ENCODE measurements at regions not wholly inside any gene's neighbourhood (a gene's known extent, or its start where the extent isn't known, plus 50 kb on each side); places are given as distances from the start of the nearest gene placed in this dataset.

DNA sequence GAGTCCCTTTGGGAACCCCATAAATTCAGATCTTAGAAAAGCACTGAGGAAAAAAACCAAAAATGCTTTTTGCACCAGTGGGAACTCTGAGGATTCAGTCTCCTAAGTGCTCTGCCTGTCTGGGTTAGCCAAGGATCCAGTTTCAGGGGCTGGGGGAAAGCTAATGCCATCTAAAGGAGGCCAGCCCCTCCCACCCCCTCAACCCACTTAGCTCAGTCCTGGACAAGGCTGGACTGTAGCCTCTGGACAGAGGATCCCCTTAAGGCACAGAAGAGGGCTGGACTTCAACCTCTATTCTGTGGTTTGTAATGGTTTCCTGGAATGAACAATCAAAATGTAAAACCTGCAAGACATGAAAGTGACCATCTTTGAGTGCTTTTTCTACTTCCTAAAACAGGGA lies 356.1 kb upstream of the ZFHX3 start:
- TF ChIP-seq, protein P1, sequence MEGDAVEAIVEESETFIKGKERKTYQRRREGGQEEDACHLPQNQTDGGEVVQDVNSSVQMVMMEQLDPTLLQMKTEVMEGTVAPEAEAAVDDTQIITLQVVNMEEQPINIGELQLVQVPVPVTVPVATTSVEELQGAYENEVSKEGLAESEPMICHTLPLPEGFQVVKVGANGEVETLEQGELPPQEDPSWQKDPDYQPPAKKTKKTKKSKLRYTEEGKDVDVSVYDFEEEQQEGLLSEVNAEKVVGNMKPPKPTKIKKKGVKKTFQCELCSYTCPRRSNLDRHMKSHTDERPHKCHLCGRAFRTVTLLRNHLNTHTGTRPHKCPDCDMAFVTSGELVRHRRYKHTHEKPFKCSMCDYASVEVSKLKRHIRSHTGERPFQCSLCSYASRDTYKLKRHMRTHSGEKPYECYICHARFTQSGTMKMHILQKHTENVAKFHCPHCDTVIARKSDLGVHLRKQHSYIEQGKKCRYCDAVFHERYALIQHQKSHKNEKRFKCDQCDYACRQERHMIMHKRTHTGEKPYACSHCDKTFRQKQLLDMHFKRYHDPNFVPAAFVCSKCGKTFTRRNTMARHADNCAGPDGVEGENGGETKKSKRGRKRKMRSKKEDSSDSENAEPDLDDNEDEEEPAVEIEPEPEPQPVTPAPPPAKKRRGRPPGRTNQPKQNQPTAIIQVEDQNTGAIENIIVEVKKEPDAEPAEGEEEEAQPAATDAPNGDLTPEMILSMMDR (IDR thresholded peaks at IDR 0.05): no peak
- no peak for TF ChIP-seq POLR2AphosphoS5 (IDR thresholded peaks at IDR 0.05)
